Neural cell (in vitro differentiated cells): ENCODE measurements at regions not wholly inside any gene's neighbourhood (a gene's known extent, or its start where the extent isn't known, plus 50 kb on each side); places are given as distances from the start of the nearest gene placed in this dataset.

Experiments used
- CTCF ChIP-seq: fragments of 450-650 bp; IDR thresholded peaks from 2 replicates; pipeline ENCODE4 v1.5.1; 2014; ENCODE audit warnings: antibody characterized with exemption, mild to moderate bottlenecking, moderate library complexity; ENCODE audit not compliant: poor library complexity, severe bottlenecking
- EP300 ChIP-seq: fragments of 450-650 bp; conservative IDR thresholded peaks from 2 replicates; pipeline ENCODE4 v1.6.1; 2014; ENCODE audit warnings: antibody characterized with exemption, mild to moderate bottlenecking, moderate library complexity; ENCODE audit not compliant: poor library complexity, severe bottlenecking
- EZH2 ChIP-seq: fragments of 200-600, 300-800 bp; shearing (Covaris generic), sonication (generic); IDR thresholded peaks from 2 replicates; pipeline ENCODE4 v1.6.1; 2014; ENCODE audit warnings: antibody characterized with exemption, low read length, borderline replicate concordance, mild to moderate bottlenecking; ENCODE audit not compliant: insufficient read depth, poor library complexity, severe bottlenecking
- MXI1 ChIP-seq: fragments of 450-650 bp; conservative IDR thresholded peaks from 2 replicates; pipeline ENCODE4 v1.6.1; 2014; ENCODE audit warnings: antibody characterized with exemption, mild to moderate bottlenecking; ENCODE audit not compliant: poor library complexity, severe bottlenecking
- POLR2AphosphoS5 ChIP-seq: IDR thresholded peaks from 2 replicates; pipeline ENCODE4 v1.6.1; 2012
- RAD21 ChIP-seq: fragments of 450-650 bp; conservative IDR thresholded peaks from 2 replicates; pipeline ENCODE4 v1.6.1; 2014; ENCODE audit warnings: antibody characterized with exemption, mild to moderate bottlenecking, moderate library complexity
- REST ChIP-seq: IDR thresholded peaks from 2 replicates; pipeline ENCODE4 v1.6.1; 2012; ENCODE audit warnings: borderline replicate concordance
- SMC3 ChIP-seq: fragments of 450-650 bp; conservative IDR thresholded peaks from 2 replicates; pipeline ENCODE4 v1.6.1; 2014; ENCODE audit warnings: antibody characterized with exemption, mild to moderate bottlenecking, moderate library complexity; ENCODE audit not compliant: poor library complexity
- TAF1 ChIP-seq: IDR thresholded peaks from 2 replicates; pipeline ENCODE4 v1.6.1; 2012; ENCODE audit warnings: low read depth

DNA sequence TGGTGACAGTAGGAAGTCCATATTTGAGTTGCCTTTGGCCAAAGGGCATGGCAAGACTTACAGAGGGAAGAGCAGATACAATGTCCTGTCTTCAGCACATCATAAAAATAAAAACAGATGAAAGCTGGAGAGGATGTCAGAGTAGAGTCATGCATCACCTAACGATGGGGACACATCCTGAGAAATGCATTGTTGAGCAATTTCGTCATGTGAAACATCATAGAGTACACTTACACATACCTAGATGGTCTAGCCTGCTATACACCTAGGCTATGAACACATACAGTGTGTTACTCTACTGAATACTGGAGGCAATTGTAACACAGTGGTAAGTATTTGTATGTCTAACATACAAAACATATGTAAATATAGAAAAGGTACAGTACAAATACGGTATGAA, 75.6 kb downstream of the VEGFA start:
- no peak for TF ChIP-seq CTCF
- TF ChIP-seq EZH2: no peak
- TF ChIP-seq POLR2AphosphoS5: no peak
- TF ChIP-seq REST: no peak
- no peak for TF ChIP-seq TAF1
- TF ChIP-seq MXI1: no peak
- no peak for TF ChIP-seq EP300
- TF ChIP-seq RAD21: no peak
- no peak for TF ChIP-seq SMC3
